Sigmoid colon (tissue), 6 donors: ENCODE measurements at regions not wholly inside any gene's neighbourhood (a gene's known extent, or its start where the extent isn't known, plus 50 kb on each side); places are given as distances from the start of the nearest gene placed in this dataset.

Source experiments
- DNase-seq: peaks from one replicate; pipeline ENCODE4 v3.0.0-alpha.2; 2019
- H3K27ac ChIP-seq, 4 donors: fragments of 200-600 bp; sonication (generic); one replicate each; pipeline ENCODE4 v1.5.1; 2016 to 2019; ENCODE audit warnings: mild to moderate bottlenecking in 1 of 4
- H3K27me3 ChIP-seq, 3 donors: fragments of 200-600 bp; sonication (generic); one replicate each; pipeline ENCODE4 v1.5.1; 2019; ENCODE audit warnings: mild to moderate bottlenecking in 1 of 3
- H3K36me3 ChIP-seq, 4 donors: fragments of 200-600 bp; sonication (generic); one replicate each; pipeline ENCODE4 v1.5.1; 2016 to 2019
- H3K4me1 ChIP-seq, 4 donors: fragments of 200-600 bp; sonication (generic); one replicate each; pipeline ENCODE4 v1.5.1; 2017 to 2019
- H3K4me3 ChIP-seq, 4 donors: fragments of 200-600 bp; sonication (generic); one replicate each; pipeline ENCODE4 v1.5.1; 2017 to 2019; ENCODE audit warnings: mild to moderate bottlenecking in 2 of 4, moderate library complexity in 1 of 4
- H3K9me3 ChIP-seq, 4 donors: fragments of 200-600 bp in 3 of 4; sonication (generic) in 3 of 4; one replicate each; pipeline versions ENCODE4 v1.5.1 to v1.6.1; 2013 to 2019
- CTCF ChIP-seq, 4 experiments: fragments of 450-650 bp in 3 of 4; fragments of 200-600 bp in 1 of 4; IDR thresholded peaks; one replicate each; pipeline ENCODE4 v1.5.1; 2016 to 2019; ENCODE audit warnings: antibody characterized with exemption in 4 of 4, mild to moderate bottlenecking in 3 of 4, moderate library complexity in 2 of 4
- EP300 ChIP-seq, 4 donors: sonication (generic); formaldehyde crosslinking; IDR thresholded peaks; one replicate each; pipeline ENCODE4 v1.6.1; 2017; ENCODE audit warnings: antibody characterized with exemption in 4 of 4
- POLR2A ChIP-seq, 2 donors: fragments of 450-650 bp; IDR thresholded peaks; one replicate each; pipeline ENCODE4 v1.6.1; 2016; ENCODE audit warnings: antibody characterized with exemption in 2 of 2, mild to moderate bottlenecking in 2 of 2, moderate library complexity in 2 of 2
- POLR2AphosphoS5 ChIP-seq, 4 donors: sonication (generic); formaldehyde crosslinking; IDR thresholded peaks; one replicate each; pipeline ENCODE4 v1.6.1; 2017; ENCODE audit warnings: antibody characterized with exemption in 4 of 4
- WGBS, 2 donors: extraction: QIAGEN DNeasy Blood & Tissue Kit; methylation state at CpG; one replicate each; pipeline ENCODE4 v1.1.7; 2013; 5-methylcytosine and 5-hydroxymethylcytosine counted together
- intact Hi-C: fragments of 100-400 bp; cut with DNase I; formaldehyde crosslinking; loops from one replicate; pipeline ENCODE4 v1.15.1; 2023
- donor health status: healthy with polysubstance abuse.
- donor health status: healthy.

- Histone ChIP-seq H3K36me3 (no peaks in the 10 kb centered on the region), H3K9me3 (no peaks in the 10 kb centered on the region), H3K27ac (no peak overlapping the region), H3K27me3 (no peaks in the 10 kb centered on the region), H3K4me3 (no peak overlapping the region), H3K4me1 (peaks cover 0 to under 1% (median under 1%) of the 10 kb centered on the region in 4 donors)
- intact Hi-C loops: no loop called here
- TF ChIP-seq CTCF (IDR thresholded peaks at IDR 0.05) (no peak), EP300 (IDR thresholded peaks at IDR 0.05) (no peak), POLR2AphosphoS5 (IDR thresholded peaks at IDR 0.05) (no peak), POLR2A (IDR thresholded peaks at IDR 0.05) (no peak)
- DNase-seq: no peak
Measured at GRCh38 chr17:71969500-71969899, 151.3 kb upstream of the SOX9 start.

DNA sequence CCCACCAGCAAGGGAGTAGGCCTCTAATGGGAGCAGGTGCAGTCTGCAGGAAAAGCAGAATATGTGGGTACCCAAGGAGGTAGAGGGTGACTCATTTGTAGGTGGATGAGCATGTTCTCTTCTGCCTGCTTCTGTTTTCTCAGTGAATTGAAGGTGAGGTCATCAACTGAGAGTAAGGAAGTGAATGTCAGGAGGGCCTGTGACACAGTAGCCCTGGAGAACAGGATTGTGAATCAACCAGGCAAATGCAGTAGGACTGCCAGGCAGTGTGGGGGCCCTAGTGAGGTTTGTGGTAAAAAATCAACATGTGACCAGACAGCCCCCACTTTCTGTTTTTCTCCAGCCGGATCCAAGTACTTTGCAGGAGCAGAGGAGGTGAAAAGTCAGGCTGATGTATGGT is 150.5 kb upstream of the SOX9 start:
- no peak for TF ChIP-seq EP300 (IDR thresholded peaks at IDR 0.05)
- TF ChIP-seq POLR2AphosphoS5 (IDR thresholded peaks at IDR 0.05): no peak
- TF ChIP-seq CTCF (IDR thresholded peaks at IDR 0.05): no peak
- no peak for TF ChIP-seq POLR2A (IDR thresholded peaks at IDR 0.05)
- intact Hi-C loops: loop anchor here (5.0 kb wide), 1 partner anchor 147 kb away; no protein-coding TSS in a partner anchor
- H3K4me1 ChIP-seq: peaks cover 0 to 9% (median 4%) of the 10 kb centered on the region in 4 donors

GRCh38 chr17:71974051-71974450 is 146.8 kb upstream of the SOX9 start:
- Histone ChIP-seq H3K4me3 (no peak overlapping the region), H3K27ac (no peak overlapping the region), H3K27me3 (no peaks in the 10 kb centered on the region), H3K4me1 (peaks cover 0 to 20% (median 7%) of the 10 kb centered on the region in 4 donors), H3K36me3 (no peaks in the 10 kb centered on the region), H3K9me3 (no peaks in the 10 kb centered on the region)
- 20 to 66% methylated on average over 4 of the region's 4 CpGs for WGBS, 2 donors
- TF ChIP-seq CTCF (IDR thresholded peaks at IDR 0.05): no peak
- TF ChIP-seq EP300 (IDR thresholded peaks at IDR 0.05): no peak
- TF ChIP-seq POLR2A (IDR thresholded peaks at IDR 0.05): no peak
- TF ChIP-seq POLR2AphosphoS5 (IDR thresholded peaks at IDR 0.05): no peak
- intact Hi-C loops: loop anchor here (5.0 kb wide), 1 partner anchor 143 kb away; no protein-coding TSS in a partner anchor
- DNase-seq: no peak

More for the DNA sequence above, 150.5 kb upstream of the SOX9 start:
- no peaks in the 10 kb centered on the region for H3K36me3 ChIP-seq
- H3K27me3 ChIP-seq: no peaks in the 10 kb centered on the region
- no peak for DNase-seq
- WGBS, 2 donors: 65 to 82% methylated on average over 1 of the region's 1 CpG
- no peak overlapping the region for H3K27ac ChIP-seq
- H3K4me3 ChIP-seq: no peak overlapping the region
- H3K9me3 ChIP-seq: no peaks in the 10 kb centered on the region

DNA sequence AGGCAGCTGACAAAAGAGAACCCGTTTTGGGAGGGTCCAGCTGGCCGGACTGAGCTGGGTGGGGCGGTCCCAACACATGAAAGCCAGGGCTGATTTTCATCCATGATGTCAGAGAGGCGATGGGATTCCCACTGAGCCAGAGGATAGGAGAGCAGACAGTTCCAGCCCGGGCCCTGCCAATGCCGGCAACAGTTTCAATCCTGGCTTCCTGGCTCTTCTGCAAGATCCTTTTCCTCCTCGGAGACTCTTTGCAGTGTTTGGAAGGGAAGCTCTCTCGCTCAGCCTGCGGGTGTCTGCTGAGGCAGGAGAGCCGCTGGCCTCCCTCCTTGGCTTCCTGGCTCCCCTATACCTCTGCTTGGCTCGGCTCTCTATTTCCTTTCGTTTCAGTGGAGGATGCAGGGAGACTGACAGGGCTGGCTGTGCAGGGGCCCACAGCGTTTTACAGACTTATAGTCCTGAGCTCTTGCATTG is 145.5 kb upstream of the SOX9 start:
- Histone ChIP-seq H3K9me3 (no peaks in the 10 kb centered on the region), H3K27me3 (no peaks in the 10 kb centered on the region), H3K4me3 (peak overlapping the region; percentile 27 to 47 (median 42)), H3K36me3 (no peaks in the 10 kb centered on the region), H3K4me1 (peaks cover 0 to 20% (median 7%) of the 10 kb centered on the region in 4 donors), H3K27ac (peak overlapping the region; percentile 76 to 86 (median 80))
- 4 to 15% methylated on average over 13 of the region's 13 CpGs for WGBS, 2 donors
- no peak for TF ChIP-seq CTCF (IDR thresholded peaks at IDR 0.05)
- TF ChIP-seq POLR2AphosphoS5 (IDR thresholded peaks at IDR 0.05): peak in 1 of 4 donors; percentile 46
- peak; percentile 73 for DNase-seq
- intact Hi-C loops: no loop called here
